GM23338 (cell line): ENCODE measurements at regions not wholly inside any gene's neighbourhood (a gene's known extent, or its start where the extent isn't known, plus 50 kb on each side); places are given as distances from the start of the nearest gene placed in this dataset.
A peak's percentile ranks its signal among the peaks of the same experiment; 100 is the strongest.

Experiments
- CREB1 ChIP-seq: fragments of 250-450 bp; sonication (Bioruptor Pico); IDR thresholded peaks from 2 replicates; pipeline ENCODE4 v1.5.0; 2020; ENCODE audit warnings: low read depth, mild to moderate bottlenecking, moderate library complexity
- CTCF ChIP-seq, 2 experiments: fragments of 200-600 bp in 1 of 2; sonication (generic) in 1 of 2; conservative IDR thresholded peaks; 2 replicates each; pipeline versions ENCODE4 v1.5.1 to v1.6.1; 2016 to 2017; ENCODE audit warnings: antibody characterized with exemption in 2 of 2, low read depth in 2 of 2, mild to moderate bottlenecking in 2 of 2, moderate library complexity in 1 of 2
- ETS1 ChIP-seq: IDR thresholded peaks from 2 replicates; pipeline ENCODE4 v1.6.1; 2016; ENCODE audit warnings: antibody characterized with exemption
- EZH2 ChIP-seq: fragments of 200-600 bp; sonication (generic); IDR thresholded peaks from one replicate; pipeline ENCODE4 v1.8.0; 2017; ENCODE audit warnings: antibody characterized with exemption, mild to moderate bottlenecking, low read depth; ENCODE audit not compliant: unreplicated experiment
- EZH2phosphoT487 ChIP-seq: fragments of 200-600 bp; sonication (generic); IDR thresholded peaks from one replicate; pipeline ENCODE4 v1.8.1; 2018; ENCODE audit warnings: antibody characterized with exemption; ENCODE audit not compliant: unreplicated experiment
- JUNB ChIP-seq: IDR thresholded peaks from one replicate; pipeline ENCODE4 v1.6.1; 2016; ENCODE audit warnings: antibody characterized with exemption; ENCODE audit not compliant: unreplicated experiment
- NANOG ChIP-seq: IDR thresholded peaks from 2 replicates; pipeline ENCODE4 v1.6.1; 2016; ENCODE audit warnings: antibody characterized with exemption, borderline replicate concordance
- POLR2AphosphoS5 ChIP-seq: IDR thresholded peaks from 2 replicates; pipeline ENCODE4 v1.6.1; 2016; ENCODE audit warnings: antibody characterized with exemption, low read depth
- REST ChIP-seq: IDR thresholded peaks from one replicate; pipeline ENCODE4 v1.6.1; 2018; ENCODE audit warnings: antibody characterized with exemption; ENCODE audit not compliant: unreplicated experiment
- STAT1 ChIP-seq: IDR thresholded peaks from one replicate; pipeline ENCODE4 v1.6.1; 2016; ENCODE audit warnings: antibody characterized with exemption; ENCODE audit not compliant: unreplicated experiment
- ZNF114 ChIP-seq: fragments of 250-450 bp; sonication (Bioruptor Pico); IDR thresholded peaks from 2 replicates; pipeline ENCODE4 v1.5.0; 2020; ENCODE audit warnings: mild to moderate bottlenecking, moderate library complexity
- ZNF331 ChIP-seq: fragments of 250-450 bp; sonication (Bioruptor Pico); IDR thresholded peaks from 2 replicates; pipeline ENCODE4 v1.5.0; 2020; ENCODE audit warnings: low read depth, mild to moderate bottlenecking, moderate library complexity
- ZNF462 ChIP-seq: fragments of 250-450 bp; sonication (Bioruptor Pico); IDR thresholded peaks from 2 replicates; pipeline ENCODE4 v1.5.0; 2020; ENCODE audit warnings: mild to moderate bottlenecking, moderate library complexity

- TF ChIP-seq CTCF (conservative IDR thresholded peaks at IDR 0.05; ENCODE audit: low read depth in 2 of 2) (peak; percentile 52 to 72), REST (no peak), POLR2AphosphoS5 (no peak), EZH2 (no peak), EZH2phosphoT487 (no peak), JUNB (no peak), CREB1 (CRISPR knock-in tag) (no peak), STAT1 (no peak), NANOG (no peak), ETS1 (no peak), ZNF331 (CRISPR knock-in tag) (no peak), ZNF462 (CRISPR knock-in tag) (no peak), ZNF114 (no peak)
Measured at GRCh38 chr6:159527351-159527750, 165.7 kb downstream of the SOD2 start.
